Embryonic facial prominence (tissue), 1 donor: ENCODE measurements at regions not wholly inside any gene's neighbourhood (a gene's known extent, or its start where the extent isn't known, plus 50 kb on each side); places are given as distances from the start of the nearest gene placed in this dataset.
A peak's percentile ranks its signal among the peaks of the same experiment; 100 is the strongest.

Source experiments
- DNase-seq: peaks from one replicate; pipeline ENCODE4 v3.0.0-alpha.2; 2016; ENCODE audit errors: extremely low spot score

DNA sequence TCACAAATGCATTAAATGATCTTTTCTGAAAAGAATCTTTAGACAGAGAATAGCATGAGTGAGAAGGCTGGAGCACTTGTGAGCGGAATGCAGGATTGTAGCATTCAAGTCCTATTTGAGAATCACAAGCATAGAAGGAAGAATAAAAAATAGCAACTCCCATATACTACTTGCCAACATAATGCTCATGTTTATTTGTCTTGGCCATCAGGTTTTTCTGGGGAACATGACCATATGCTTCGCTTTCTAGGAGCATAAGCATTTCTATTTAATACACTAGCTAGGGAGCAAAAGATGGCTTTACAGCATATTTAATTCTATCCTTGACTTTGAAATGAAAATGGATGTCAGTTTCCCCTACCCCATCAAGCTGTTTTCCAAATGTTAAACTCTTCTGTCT is 170.3 kb upstream of the MITF start:
- DNase-seq = no peak

DNA sequence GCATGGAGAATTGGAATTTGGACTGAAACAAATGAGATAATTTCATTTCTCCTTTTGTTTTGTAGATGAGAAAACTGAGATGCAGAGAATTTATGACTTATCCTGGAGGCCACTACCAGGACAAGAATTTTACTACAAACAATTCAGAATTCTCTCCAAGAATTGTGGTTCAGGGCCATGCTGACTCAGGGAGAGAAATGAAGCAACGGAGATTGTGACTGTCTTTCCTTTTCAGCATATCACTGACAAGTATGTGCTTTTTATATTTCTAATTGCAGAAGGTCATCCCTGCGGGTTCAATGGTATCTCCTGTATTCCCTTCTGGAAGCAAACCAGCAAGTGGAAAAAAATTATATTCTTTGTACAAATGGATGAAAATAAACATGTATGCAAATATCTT is 170.8 kb upstream of the MITF start:
- no peak for DNase-seq

DNA sequence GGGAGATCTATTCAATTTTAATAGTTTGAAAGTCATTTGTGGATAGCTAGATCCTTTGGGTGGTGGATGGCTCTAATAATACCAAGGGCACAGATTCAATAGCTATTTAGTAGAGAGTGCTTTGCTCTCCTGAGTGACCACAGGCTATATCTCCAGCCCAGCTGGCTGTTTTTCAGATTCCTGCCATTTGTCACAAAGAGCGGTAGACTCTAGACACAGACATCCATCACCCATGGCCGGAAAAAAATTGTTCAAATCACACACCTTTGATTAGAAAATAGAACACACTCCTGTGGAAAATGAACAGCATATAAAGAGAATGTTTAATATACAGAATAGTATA is 171.6 kb upstream of the MITF start:
- DNase-seq = no peak

DNA sequence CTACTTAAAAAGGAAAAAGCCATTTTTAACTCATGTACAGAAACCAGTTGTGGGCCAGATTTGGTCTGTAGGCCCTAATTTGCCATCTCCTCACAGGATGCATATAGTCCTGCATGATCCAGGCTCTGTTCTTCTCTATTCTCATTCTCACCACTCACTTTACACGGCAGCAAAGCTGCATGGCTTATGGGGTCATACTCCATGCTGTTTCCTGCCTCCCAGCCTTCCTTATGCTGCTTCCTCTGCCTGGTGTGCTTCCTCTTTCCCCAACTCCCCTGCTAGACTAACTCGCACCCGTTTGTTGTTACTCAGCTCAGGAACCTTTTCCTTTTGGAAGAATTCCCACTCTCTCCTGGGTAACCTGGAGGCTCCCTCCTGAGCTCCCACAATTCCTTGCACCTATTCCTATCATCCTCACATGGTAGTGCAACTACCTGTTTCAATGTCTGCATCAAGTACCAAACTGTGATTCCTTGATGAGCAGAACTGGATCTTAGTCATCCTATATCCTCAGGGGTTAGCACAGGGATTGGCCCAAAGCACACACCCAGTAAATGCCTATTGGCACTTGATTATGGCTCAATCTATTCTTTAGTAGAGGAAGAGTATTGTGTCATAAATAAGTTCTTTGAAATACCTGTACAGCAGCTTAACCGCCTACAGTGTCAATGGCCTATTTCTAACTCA is 172.1 kb upstream of the MITF start:
- no peak for DNase-seq

DNA sequence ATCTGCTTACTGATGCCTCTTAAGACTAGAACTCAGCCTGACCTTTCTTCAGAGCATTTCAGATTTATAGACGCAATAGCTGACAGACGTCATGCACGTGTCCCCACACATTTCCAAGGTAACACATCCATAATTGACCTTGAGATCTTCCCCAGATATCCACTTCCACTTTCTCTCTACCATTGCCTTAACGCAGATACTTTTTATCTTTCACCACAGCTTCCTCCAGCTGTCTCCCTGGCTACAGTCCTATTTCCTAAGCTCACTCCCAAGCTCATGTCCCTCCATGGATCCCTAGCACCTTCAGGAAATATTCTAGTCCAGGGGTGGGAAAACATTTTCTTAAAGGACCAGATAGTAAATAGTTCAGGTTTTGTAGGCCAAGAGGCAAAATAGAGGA is 173.0 kb upstream of the MITF start:
- no peak for DNase-seq

DNA sequence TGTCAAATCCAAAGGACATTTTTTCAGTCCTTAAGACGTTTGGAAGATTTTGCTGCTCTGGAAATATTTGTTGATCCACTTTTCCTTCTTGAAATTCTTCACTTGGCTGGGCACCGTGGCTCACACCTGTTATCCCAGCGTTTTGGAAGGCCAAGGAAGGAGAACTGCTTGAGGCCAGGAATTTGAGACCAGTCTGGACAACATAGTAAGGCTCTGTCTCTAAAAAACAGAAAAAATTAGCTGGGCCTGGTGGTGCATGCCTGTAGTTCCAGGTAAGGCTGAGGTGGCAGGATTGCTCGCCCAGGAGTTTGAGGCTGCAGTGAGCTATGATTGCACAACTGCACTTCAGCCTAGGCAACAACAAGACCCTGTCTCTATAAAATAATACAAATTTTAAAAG is 173.9 kb upstream of the MITF start:
- no peak for DNase-seq

DNA sequence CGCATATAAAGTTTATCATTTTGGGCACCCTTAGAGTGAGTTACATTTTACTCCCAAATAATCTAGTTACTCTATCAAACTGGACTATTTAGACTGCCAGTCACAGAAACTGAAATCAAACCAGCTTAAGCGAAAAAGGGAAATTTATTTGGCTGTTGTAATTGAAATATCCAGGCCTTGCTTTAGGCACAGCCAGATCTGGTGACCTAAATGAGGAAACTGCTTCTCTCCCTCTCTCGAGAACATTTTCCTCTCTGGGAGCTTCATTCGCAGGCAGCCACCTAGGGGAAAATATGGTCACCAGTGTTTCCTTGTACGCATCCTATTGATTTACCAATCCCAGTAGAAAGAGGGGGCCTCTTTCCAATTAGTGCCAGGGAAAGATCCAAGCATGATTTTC is 175.3 kb upstream of the MITF start:
- no peak for DNase-seq

DNA sequence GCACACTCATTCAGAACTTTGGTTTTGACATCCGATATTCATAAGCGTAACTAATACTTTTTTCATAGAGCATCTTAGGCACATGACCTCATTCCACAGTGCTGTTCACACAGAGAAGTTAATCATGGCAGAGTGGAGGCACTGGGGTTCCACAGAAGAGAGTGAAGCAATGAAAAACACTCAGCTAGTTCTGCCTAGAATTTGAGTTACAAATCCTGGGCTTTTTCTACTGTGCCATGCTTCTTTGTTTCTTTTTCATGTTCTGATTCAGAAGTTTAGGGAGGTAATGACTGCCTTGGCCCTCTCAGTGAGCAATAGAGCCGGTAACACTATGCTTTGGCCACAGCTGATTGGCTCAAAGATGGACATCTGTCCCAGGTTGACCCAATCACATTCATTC is 176.1 kb upstream of the MITF start:
- DNase-seq = no peak

DNA sequence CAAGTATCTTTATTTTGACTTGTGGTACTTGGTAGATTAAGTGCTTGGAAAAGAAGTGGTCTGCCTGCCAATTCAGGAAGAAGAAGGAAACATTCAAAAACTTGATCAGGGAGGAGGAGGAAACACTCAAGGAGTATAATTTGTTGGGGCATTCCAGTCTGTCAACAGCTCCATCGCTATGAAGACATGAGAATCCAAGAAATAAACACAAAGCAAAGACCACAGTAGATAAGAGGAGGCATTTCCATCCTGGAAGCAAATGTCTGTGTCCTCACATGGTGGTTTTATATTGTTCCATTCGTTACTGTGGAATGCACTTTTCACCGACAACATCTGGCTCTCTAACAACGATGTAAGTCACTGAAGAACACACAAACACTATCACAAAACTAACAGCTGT is 176.1 kb upstream of the FRMD4B start:
- no peak for DNase-seq

DNA sequence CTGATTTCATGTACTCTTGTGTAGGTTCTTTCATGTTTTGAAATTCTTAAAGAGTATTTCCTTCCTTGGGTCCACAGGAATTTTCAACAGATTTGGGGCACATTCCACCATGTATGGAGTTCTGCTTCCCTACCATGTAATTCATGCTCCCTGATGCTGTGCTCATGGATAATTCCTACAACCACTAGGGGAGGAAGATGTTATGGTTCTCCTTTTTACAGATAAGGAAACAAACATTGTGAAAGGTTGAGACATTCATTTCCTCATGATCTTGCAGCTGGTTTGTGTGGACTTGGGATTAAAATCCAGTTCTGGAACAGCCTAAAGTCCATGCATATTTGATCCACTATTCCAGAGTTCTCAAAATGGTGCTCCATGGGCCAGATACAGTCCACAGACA is 174.9 kb upstream of the FRMD4B start:
- DNase-seq = no peak

DNA sequence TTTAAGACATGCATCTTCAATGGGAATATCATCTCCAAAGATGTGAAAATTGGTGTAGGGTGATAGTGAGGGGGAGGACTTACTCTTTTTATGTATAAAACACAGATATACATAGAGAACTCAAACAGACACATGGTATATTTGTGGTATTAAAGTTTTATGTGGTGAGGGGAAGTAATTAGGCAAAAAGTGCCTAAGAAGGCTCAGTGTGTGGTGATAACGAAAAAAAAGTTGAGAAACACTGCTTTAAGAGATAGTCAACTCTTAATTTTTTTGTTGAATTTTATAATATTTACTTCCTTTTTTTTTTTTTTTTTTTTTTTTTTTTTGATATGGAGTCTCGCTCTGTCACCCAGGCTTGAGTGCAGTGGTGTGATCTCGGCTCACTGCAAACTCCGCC is 174.2 kb upstream of the FRMD4B start:
- DNase-seq = no peak

DNA sequence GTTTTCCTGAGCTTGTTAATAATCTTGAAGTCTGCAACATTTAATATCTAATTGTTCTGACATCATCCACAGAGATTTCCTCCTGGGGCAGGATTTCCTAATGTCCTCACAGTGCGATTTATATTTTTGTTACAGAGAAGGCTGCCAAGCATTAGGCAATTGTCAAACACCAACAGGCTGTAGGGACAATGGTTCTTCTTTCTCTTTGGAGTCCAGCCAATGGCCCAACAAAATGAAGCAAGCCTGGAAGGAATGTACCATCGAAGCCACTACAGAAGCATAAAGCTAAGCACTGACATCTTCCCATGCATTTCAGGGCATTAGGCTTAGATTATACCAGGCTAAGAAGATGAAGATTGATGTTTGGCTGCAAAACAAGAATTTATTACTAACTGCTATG is 173.0 kb upstream of the FRMD4B start:
- no peak for DNase-seq

DNA sequence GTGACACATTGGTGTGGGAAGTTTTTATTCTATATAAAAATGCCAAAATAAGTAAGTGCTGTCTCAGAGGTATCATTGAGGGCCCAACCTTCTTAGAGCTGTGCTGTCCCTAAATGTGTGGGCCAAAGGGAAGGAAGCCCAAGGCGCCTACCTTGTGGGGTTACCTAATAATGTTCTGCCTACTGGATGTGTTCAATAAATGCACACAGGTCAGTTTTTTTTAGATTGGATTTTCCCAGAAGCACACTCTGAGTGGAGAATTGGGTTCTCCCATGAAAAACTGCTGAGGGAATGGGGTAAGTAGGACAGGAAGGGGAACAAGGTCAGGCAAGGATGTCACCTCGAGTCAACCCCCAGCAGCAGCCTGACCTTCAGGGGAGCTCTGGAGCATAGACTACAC is 168.7 kb upstream of the FRMD4B start:
- DNase-seq = no peak

DNA sequence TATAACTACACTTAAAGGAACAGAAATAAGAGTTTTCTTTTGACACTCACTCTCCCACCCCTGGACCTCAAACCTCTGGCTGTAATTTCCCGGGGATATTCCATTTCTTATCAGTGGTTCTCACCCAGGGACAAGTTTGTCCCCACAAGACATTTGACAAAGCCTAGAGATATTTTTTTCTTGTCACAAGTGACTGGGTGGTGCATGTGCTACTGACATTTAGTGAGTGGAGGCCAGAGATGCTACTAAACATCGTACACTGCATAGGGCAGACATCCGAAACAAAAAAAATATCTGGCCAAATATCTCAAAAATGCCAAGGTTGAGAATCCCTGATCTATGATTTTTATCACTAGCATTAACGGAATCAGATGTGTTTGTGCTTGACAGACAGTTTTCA is 168.0 kb upstream of the FRMD4B start:
- no peak for DNase-seq

DNA sequence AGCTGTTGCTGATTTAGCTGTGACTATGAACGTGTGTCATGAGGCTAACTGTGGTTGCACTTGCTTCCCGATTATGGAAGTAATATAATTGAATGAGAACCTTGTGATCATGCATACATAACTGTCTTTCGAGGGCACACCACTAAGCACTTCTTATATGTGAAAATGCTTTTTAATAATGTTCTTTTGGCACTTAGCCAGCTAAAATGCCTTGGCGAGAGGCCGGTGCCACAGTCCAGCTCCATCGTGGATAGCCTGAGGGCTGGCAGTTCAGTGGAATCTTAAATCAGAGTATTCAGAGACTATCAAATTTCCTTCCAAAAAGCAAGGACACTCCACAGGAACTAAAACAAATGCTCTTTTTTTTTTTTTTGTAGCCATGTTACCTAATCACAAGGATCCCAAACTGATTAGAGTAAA is 161.6 kb upstream of the FRMD4B start:
- DNase-seq = no peak

DNA sequence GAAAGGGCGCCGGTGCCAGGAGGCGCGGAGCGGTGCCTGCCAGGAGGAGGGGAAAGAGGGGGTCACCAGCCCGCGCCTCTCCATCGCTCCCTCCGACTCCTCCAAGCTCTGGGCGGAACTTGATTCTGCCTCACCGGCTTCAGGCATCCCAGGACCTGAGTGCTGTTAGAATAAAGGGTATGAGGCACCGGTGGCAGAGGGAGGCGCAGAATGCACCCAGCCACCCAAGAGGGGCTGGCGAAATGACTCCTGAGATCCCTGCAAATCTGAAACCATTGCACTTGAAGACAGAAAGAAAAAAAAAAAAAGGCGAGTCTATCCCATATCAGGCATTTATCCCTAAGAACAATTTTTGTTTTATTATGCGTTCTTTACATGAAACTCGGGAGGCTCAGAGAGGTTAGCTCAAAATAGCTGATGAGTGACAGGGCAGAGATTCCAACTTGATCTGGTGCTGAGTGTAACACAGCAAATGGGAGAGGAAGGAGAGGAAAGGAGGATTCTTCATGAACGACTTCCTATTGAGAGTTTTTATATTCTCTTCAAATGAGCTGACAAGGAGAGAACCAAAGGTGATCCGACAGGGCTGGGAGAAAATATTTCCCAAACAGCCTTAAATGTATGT is 157.0 kb upstream of the FRMD4B start:
- no peak for DNase-seq

DNA sequence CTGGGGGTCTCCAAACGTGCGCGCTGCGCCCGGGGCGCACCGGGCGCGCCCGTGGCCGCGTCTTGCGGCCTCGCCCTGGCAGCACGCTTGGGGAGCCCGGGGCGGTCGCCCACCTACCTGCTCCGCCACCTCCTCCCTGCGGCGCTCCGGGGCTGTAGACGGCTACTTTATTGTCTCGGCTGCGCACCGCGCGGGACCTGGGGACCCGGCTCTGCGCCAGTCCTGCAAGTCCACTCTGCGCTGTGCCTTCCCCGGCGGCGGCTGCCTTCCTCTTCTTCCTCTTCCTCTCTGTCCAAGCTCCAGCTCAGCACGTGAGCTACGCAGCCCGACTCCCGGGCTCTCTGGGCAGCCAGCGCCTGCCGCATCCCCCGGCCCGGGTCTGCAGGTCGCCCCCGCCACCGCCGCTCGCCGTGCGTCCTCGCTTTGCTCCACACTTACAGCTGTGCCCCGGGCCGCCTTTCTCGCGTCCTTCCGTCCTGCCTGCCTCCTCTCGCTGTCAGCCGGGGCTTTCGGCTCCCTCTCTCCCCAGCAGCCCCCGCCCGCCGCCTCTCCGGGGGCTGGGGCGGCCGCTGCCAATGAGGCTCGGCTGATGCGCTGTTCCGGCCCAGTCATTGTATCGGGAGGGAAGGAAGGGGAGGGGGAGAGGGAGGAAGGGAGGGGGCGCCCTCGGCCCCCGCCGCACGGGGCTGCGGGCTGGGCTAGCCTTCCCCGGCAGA is 156.4 kb upstream of the FRMD4B start:
- no peak for DNase-seq

DNA sequence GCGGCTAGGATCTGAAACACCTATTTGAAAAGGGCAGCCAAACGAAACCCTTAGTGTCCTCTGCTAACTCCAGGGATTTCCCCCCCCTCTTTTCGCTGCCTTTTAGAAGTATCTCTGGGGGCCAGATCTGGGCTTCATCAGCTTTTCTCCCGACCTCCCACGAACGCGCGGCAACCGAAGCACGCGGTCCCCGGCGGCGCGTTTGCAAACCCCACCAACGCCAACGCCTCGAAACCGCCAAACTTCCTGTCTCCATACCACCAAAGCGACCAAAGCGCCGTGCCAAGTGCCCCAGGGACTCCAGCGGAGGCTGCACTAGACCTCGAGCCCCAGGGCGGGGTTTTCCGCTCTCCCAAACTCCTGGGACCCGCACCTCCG is 155.8 kb upstream of the FRMD4B start:
- no peak for DNase-seq

DNA sequence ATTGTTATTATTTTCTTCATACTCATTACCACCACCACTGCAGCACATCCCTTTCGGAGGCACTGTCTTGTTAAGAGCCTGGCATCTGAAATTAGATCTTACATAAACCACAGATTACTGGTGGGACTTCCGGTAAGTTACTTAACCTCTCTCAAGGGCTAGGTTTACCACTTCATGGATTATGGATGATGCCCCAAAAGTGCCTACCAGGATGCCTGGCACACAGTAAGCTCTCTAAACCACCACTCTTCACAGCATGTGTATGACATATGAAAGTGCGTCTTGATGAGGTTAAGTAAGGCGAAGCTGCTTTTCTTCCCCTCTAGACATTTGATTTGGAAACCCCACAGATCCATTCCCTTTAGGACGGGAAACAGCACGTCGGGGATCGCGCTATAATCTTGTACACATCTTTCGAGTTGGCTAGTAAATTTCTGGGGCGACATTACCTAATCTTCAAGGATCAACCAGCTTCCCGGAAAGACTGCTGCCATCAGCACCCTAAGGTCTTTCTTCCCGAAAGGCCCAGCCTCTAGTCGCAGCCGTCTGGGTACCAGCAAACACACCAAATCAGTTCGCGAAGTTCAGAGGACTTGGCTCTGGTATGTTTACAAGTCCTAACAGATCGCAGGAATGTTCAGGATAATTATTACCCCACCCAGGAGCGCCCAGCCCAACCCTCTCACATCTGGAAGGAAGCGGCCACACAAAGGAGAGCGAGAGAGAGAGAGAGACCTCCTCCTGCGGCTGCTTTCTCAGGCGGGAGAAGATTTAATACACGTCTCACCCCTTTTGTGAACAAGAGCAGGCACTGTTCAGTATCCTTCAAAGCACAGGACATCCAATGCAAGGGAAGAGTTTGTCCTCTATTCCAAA is 155.1 kb upstream of the FRMD4B start:
- DNase-seq = peak; percentile 44

DNA sequence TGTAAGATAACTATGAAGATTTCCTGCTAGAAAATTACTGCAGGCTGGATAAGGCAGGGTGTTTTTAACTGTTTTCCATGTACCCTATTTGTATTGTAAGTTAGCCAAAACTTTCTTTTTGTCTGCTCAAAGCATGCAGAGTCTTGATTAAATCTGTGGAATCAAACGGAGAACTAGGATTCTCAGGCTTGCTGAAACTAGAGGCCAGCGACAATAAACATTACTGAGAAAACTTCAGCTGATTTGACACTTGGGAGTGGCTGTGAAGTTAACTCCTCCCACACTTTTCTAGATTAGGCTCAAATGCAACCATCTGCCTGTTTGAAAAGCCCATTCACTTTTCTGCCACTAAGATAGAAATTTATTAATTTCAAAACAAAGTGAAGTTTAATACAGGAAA is 153.2 kb upstream of the FRMD4B start:
- no peak for DNase-seq

DNA sequence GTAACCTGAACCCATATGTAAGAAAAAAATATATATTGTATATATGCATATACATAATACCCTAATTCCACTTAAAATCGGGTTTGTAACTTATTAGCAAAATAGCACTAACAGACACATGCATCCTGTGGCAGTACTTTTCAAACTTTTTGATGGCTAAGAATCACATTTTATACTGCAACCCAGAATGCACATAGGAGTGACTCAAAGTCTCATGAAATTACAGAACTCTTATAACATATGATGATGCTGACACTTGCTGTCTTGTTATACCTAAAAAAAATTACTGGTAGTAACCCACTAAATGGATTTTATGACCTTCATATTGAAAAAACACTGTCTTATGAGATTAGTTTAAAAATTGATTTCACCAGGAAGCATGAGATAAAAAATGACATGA is 152.4 kb upstream of the FRMD4B start:
- no peak for DNase-seq

DNA sequence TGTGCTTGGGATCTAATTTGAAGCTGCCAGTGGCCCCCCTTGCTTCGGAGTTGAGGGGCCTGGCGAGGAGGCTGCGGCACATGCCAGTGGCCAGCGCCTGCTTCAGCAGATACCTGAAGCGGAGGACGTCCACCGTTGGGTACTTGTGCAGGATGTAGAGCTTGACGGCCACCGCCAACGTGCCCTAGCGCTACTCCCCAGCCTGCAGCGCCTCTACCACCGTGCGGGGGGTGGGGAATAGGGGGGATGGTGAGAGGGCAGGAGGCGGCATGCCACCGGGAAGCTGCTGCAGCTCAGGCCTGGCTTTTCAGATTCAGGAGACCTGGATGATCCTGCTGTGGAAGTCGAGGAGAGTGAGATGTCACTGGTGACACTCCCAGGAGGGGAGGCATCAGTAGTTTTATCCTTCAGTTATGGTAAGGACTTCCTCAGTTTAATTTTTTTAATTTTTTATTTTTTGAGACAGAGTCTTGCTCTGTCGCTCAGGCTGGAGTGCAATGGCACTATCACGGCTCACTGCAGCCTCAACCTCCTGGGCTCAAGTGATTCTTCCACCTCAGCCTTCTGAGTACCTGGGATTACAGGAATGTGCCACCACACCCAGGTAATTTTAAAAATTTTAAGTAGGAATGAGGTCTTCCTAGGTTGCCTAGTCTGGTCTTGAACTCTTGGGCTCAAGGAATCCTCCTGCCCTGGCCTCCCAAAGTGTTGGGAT is 150.6 kb upstream of the FRMD4B start:
- DNase-seq = no peak
